Kasumi-1 (cell line): ENCODE measurements at regions not wholly inside any gene's neighbourhood (a gene's known extent, or its start where the extent isn't known, plus 50 kb on each side); places are given as distances from the start of the nearest gene placed in this dataset.

Experiments
- DNase-seq, 2 experiments: peaks; one replicate each; lab custom pipeline; 2025; lab: John Stamatoyannopoulos, UW

GRCh38 chr12:12016284-12017100 lies 54.2 kb upstream of the BCL2L14 start:
- DNase-seq: no peak

GRCh38 chr12:12017135-12017581 lies 53.6 kb upstream of the BCL2L14 start:
- DNase-seq: no peak

- DNase-seq: no peak
These were observed 52.9 kb upstream of the BCL2L14 start for GRCh38 chr12:12017798-12018197.

GRCh38 chr12:12018454-12018853 lies 52.3 kb upstream of the BCL2L14 start:
- no peak for DNase-seq

- DNase-seq: no peak
These were observed 50.9 kb upstream of the BCL2L14 start for GRCh38 chr12:12019881-12020280.

GRCh38 chr12:12020762-12021161 lies 50.0 kb upstream of the BCL2L14 start:
- DNase-seq: no peak
